ENCODE measurements at regions not wholly inside any gene's neighbourhood (a gene's known extent, or its start where the extent isn't known, plus 50 kb on each side); places are given as distances from the start of the nearest gene placed in this dataset.
"Not testable (repeated sequence)": the region's sequence is repeated elsewhere in the genome, so short reads cannot be mapped to it uniquely, and the experiment has no call there.

- DNase-seq (ENCODE audit: low read depth in 2 of 2), result no peak
Observed at GRCh38 chr6:67068781-67069180, 1361.8 kb upstream of the EYS start.

- DNase-seq (ENCODE audit: low read depth in 2 of 2), result no peak
Observed at GRCh38 chr6:67064323-67064722, 1357.3 kb upstream of the EYS start.

- DNase-seq (ENCODE audit: low read depth in 2 of 2), result no peak
Observed at GRCh38 chr6:67047996-67048395, 1341.0 kb upstream of the EYS start.

- DNase-seq (ENCODE audit: low read depth in 2 of 2), result no peak
Observed at GRCh38 chr6:67045076-67045475, 1338.0 kb upstream of the EYS start.

- DNase-seq (ENCODE audit: low read depth in 2 of 2), result no peak
Observed at GRCh38 chr6:67031451-67031850, 1324.4 kb upstream of the EYS start.

GRCh38 chr6:67030861-67031260 is 1323.8 kb upstream of the EYS start:
- no peak for DNase-seq (ENCODE audit: low read depth in 2 of 2)

GRCh38 chr6:67016921-67017460 is 1310.0 kb upstream of the EYS start:
- DNase-seq (ENCODE audit: low read depth in 2 of 2), result no peak

- DNase-seq (ENCODE audit: low read depth in 2 of 2), result no peak
Observed at GRCh38 chr6:67011441-67011840, 1304.4 kb upstream of the EYS start.

GRCh38 chr6:67009818-67010217 is 1302.8 kb upstream of the EYS start:
- no peak for DNase-seq (ENCODE audit: low read depth in 2 of 2)

GRCh38 chr6:67003844-67004243 is 1296.8 kb upstream of the EYS start:
- no peak for DNase-seq (ENCODE audit: low read depth in 2 of 2)

- DNase-seq (ENCODE audit: low read depth in 2 of 2), result no peak
Observed at GRCh38 chr6:67000121-67000520, 1293.1 kb upstream of the EYS start.

- not testable (repeated sequence) for DNase-seq (ENCODE audit: low read depth in 2 of 2)
Observed at GRCh38 chr6:66997579-66997978, 1290.6 kb upstream of the EYS start.

- no peak for DNase-seq (ENCODE audit: low read depth in 2 of 2)
Observed at GRCh38 chr6:66995669-66996068, 1288.6 kb upstream of the EYS start.

GRCh38 chr6:66993708-66994107 is 1286.7 kb upstream of the EYS start:
- not testable (repeated sequence) for DNase-seq (ENCODE audit: low read depth in 2 of 2)

GRCh38 chr6:66993272-66993671 is 1286.2 kb upstream of the EYS start:
- no peak for DNase-seq (ENCODE audit: low read depth in 2 of 2)

GRCh38 chr6:66992660-66993059 is 1285.6 kb upstream of the EYS start:
- DNase-seq (ENCODE audit: low read depth in 2 of 2), result no peak

- DNase-seq (ENCODE audit: low read depth in 2 of 2), result no peak
Observed at GRCh38 chr6:66986940-66987339, 1279.9 kb upstream of the EYS start.

- no peak for DNase-seq (ENCODE audit: low read depth in 2 of 2)
Observed at GRCh38 chr6:66985816-66986215, 1278.8 kb upstream of the EYS start.

GRCh38 chr6:66970373-66970772 is 1263.3 kb upstream of the EYS start:
- DNase-seq (ENCODE audit: low read depth in 2 of 2), result no peak

GRCh38 chr6:66965227-66965626 is 1258.2 kb upstream of the EYS start:
- no peak for DNase-seq (ENCODE audit: low read depth in 2 of 2)

GRCh38 chr6:66964216-66964615 is 1257.2 kb upstream of the EYS start:
- DNase-seq (ENCODE audit: low read depth in 2 of 2), result no peak

- no peak for DNase-seq (ENCODE audit: low read depth in 2 of 2)
Observed at GRCh38 chr6:66962082-66962481, 1255.1 kb upstream of the EYS start.

- DNase-seq (ENCODE audit: low read depth in 2 of 2), result no peak
Observed at GRCh38 chr6:66961191-66961590, 1254.2 kb upstream of the EYS start.

- no peak for DNase-seq (ENCODE audit: low read depth in 2 of 2)
Observed at GRCh38 chr6:66949191-66949661, 1242.2 kb upstream of the EYS start.
